Thoracic aorta (tissue), 2 donors: ENCODE measurements at regions not wholly inside any gene's neighbourhood (a gene's known extent, or its start where the extent isn't known, plus 50 kb on each side); places are given as distances from the start of the nearest gene placed in this dataset.

Source experiments
- ATAC-seq: fragments of 150-250 bp; one replicate; pipeline ENCODE4 v1.8.0; 2017; ENCODE audit warnings: low read depth; ENCODE audit not compliant: insufficient number of reproducible peaks, low FRiP score
- DNase-seq: peaks from one replicate; pipeline ENCODE4 v3.0.0-alpha.2; 2020; ENCODE audit warnings: low spot score
- H3K27ac ChIP-seq, 2 donors: fragments of 200-600 bp; sonication (generic); 1 replicate in 1 of 2; 2 replicates in 1 of 2; pipeline ENCODE4 v1.5.1; 2016; ENCODE audit warnings: mild to moderate bottlenecking in 2 of 2, moderate library complexity in 2 of 2
- H3K27me3 ChIP-seq: fragments of 200-600 bp; sonication (generic); replicated peaks from 2 replicates; pipeline ENCODE4 v1.6.0; 2016; ENCODE audit warnings: mild to moderate bottlenecking; ENCODE audit not compliant: insufficient read depth
- H3K36me3 ChIP-seq: fragments of 200-600 bp; sonication (generic); one replicate; pipeline ENCODE4 v1.5.1; 2016
- H3K4me1 ChIP-seq, 2 donors: fragments of 200-600 bp; sonication (generic); 1 replicate in 1 of 2; 2 replicates in 1 of 2; pipeline versions ENCODE4 v1.5.1 to v1.6.0; 2016; ENCODE audit warnings: low read depth in 2 of 2, mild to moderate bottlenecking in 1 of 2; ENCODE audit not compliant: control insufficient read depth in 1 of 2
- H3K4me3 ChIP-seq: fragments of 200-600 bp; sonication (generic); 2 replicates; pipeline ENCODE4 v1.5.1; 2016; ENCODE audit warnings: mild to moderate bottlenecking
- H3K9me3 ChIP-seq: fragments of 200-600 bp; sonication (generic); 2 replicates; pipeline ENCODE4 v1.5.1; 2016
- TF ChIP-seq, protein P1 (sequence below): fragments of 200-600 bp; sonication (generic); IDR thresholded peaks from one replicate; pipeline ENCODE4 v1.5.1; 2019; ENCODE audit warnings: antibody characterized with exemption

DNA sequence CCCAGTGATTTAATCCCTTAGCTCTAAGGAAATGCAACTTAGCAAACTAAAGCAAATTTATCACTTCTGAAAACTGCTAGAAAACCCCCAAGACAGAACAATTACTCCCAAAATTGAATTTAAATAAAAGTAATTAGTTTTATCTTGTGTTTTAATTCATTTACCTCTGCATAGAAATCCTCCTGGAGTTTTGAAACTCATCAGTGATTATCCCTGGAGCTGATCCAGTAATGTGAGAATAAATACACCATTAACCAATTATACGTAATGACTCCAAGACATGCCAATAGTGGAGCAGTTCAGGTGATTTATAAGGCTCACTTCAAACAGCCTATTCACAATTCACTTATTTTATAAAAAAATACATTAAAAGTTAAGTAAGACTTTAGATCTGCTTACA, 855.3 kb upstream of the FLRT2 start:
- TF ChIP-seq, protein P1, sequence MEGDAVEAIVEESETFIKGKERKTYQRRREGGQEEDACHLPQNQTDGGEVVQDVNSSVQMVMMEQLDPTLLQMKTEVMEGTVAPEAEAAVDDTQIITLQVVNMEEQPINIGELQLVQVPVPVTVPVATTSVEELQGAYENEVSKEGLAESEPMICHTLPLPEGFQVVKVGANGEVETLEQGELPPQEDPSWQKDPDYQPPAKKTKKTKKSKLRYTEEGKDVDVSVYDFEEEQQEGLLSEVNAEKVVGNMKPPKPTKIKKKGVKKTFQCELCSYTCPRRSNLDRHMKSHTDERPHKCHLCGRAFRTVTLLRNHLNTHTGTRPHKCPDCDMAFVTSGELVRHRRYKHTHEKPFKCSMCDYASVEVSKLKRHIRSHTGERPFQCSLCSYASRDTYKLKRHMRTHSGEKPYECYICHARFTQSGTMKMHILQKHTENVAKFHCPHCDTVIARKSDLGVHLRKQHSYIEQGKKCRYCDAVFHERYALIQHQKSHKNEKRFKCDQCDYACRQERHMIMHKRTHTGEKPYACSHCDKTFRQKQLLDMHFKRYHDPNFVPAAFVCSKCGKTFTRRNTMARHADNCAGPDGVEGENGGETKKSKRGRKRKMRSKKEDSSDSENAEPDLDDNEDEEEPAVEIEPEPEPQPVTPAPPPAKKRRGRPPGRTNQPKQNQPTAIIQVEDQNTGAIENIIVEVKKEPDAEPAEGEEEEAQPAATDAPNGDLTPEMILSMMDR: no peak
- no peak overlapping the region for H3K4me3 ChIP-seq
- no peak overlapping the region for H3K27ac ChIP-seq
- no peak for DNase-seq
- no peaks in the 10 kb centered on the region for H3K36me3 ChIP-seq
- no peaks in the 10 kb centered on the region for H3K27me3 ChIP-seq
- H3K4me1 ChIP-seq: no peaks in the 10 kb centered on the region
- ATAC-seq: no peak
- H3K9me3 ChIP-seq: no peaks in the 10 kb centered on the region

DNA sequence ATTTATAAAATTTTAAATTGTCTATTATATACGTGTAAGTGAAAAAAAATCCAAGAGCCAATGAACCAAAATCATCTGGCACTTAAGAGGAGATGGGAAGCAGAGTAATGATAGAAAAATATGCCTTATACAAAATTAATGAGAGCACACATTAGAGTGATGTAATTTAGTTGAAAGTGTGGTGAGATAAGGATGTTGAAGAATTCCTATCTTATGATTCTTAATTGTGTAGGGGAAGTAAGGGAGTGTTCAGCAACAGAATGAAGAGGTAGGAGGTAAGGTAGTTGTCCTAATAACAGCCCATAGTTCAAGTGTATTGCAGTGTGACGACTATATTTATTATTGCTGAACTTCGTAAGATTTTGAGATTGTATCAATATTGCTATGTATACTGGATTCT, 843.4 kb upstream of the FLRT2 start:
- no peak for ATAC-seq
- no peak overlapping the region for H3K27ac ChIP-seq
- TF ChIP-seq, protein P1: no peak

DNA sequence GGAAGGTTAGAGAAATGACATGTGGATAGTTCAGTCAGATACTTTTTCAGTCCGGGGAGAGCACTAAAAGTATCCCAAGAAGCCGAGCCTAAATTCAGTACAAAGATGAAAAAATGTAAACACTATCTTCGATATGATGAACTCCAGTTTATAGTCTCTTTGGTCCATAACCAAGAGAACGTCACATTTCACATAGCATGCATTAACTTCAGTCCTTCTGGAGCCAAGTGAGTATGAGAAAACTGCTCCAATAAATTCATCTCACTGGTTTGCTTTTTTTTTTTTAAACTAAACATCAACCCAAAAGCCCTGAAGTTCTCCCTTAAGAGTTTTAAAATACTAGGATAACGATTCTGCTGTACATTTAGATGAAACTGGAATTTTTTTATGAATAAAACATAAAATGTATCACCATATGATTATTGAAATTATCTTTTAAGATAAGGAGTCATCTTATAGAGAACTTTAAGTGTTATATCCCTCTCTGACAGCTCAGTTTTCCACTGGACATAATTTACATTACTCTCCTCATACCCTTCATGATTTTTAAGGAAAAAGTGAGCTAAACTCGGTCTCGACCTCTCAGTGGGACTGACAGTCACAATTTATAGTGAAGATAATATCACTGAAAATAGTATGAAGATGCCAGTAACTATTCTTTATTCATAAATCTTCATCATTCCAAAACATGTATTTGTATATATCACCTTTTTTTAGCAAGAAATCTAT, 841.5 kb upstream of the FLRT2 start:
- no peaks in the 10 kb centered on the region for H3K4me1 ChIP-seq
- no peaks in the 10 kb centered on the region for H3K9me3 ChIP-seq
- ATAC-seq: no peak

More for the DNA sequence above, 843.4 kb upstream of the FLRT2 start:
- Histone ChIP-seq H3K9me3 (no peaks in the 10 kb centered on the region), H3K4me1 (no peaks in the 10 kb centered on the region), H3K36me3 (no peaks in the 10 kb centered on the region), H3K27me3 (no peaks in the 10 kb centered on the region), H3K4me3 (no peak overlapping the region)
- no peak for DNase-seq

DNA sequence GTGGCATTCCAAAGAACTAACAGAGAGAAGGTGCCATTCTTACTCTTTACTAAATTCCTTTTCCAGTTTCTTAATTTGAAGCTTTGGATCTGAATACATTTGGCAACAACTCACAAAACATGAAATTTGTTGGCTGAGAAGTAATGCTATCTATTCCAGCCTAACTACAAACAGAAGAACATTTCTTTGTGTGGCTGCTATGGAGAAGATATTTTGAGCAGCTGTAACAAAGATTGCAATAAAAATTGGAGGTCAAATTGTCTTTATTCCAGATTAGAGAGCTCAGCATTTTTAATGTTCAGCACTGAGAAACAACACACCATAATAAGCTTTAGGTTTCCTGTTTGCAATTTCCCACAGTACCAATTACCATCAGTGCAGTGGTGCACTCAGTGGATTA, 835.8 kb upstream of the FLRT2 start:
- H3K4me3 ChIP-seq: no peak overlapping the region
- H3K27me3 ChIP-seq: no peaks in the 10 kb centered on the region
- H3K27ac ChIP-seq: no peak overlapping the region
- ATAC-seq (no peak), DNase-seq (no peak)
- H3K9me3 ChIP-seq: no peaks in the 10 kb centered on the region
- no peaks in the 10 kb centered on the region for H3K36me3 ChIP-seq
- no peaks in the 10 kb centered on the region for H3K4me1 ChIP-seq
- TF ChIP-seq, protein P1: no peak

More for the DNA sequence above, 841.5 kb upstream of the FLRT2 start:
- TF ChIP-seq, protein P1: no peak
- no peak for DNase-seq
- no peak overlapping the region for H3K27ac ChIP-seq
- H3K4me3 ChIP-seq: no peak overlapping the region
- H3K27me3 ChIP-seq: no peaks in the 10 kb centered on the region
- H3K36me3 ChIP-seq: no peaks in the 10 kb centered on the region

DNA sequence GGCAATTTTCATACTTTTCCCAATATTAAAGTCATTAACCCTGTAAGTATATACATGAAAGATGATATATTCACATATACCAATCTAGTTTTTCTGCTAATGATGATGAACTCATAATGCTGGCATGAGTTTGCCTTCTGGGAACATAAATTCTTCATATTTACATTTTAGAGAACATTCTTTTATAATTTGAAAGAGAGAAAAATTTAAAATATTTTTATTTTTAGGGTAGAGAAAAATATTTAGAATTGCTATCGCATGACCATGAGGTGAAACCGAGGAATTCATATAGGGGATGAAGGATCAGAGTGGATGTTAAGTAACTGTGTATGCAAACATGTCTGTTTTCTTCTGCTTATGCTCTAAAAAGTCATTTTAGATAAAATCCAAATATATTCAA, 825.3 kb upstream of the FLRT2 start:
- no peak for ATAC-seq
- Histone ChIP-seq H3K9me3 (no peaks in the 10 kb centered on the region), H3K27ac (no peak overlapping the region), H3K4me1 (no peaks in the 10 kb centered on the region), H3K4me3 (no peak overlapping the region), H3K36me3 (no peaks in the 10 kb centered on the region), H3K27me3 (no peaks in the 10 kb centered on the region)
- no peak for DNase-seq
- TF ChIP-seq, protein P1: no peak
